ELF-1 (cell line): ENCODE measurements at regions not wholly inside any gene's neighbourhood (a gene's known extent, or its start where the extent isn't known, plus 50 kb on each side); places are given as distances from the start of the nearest gene placed in this dataset.
"Not testable (repeated sequence)": the region's sequence is repeated elsewhere in the genome, so short reads cannot be mapped to it uniquely, and the experiment has no call there.

Source experiments
- DNase-seq: peaks from one replicate; pipeline ENCODE4 v3.0.0-alpha.2; 2016; ENCODE audit warnings: low read depth, low spot score

GRCh38 chr7:84941936-84942335 lies 244.9 kb downstream of the SEMA3D start:
- DNase-seq = no peak

- no peak for DNase-seq
Observed at GRCh38 chr7:84941291-84941690, 245.6 kb downstream of the SEMA3D start.

GRCh38 chr7:84939888-84940287 lies 247.0 kb downstream of the SEMA3D start:
- no peak for DNase-seq

GRCh38 chr7:84939442-84939841 lies 247.4 kb downstream of the SEMA3D start:
- DNase-seq = no peak

GRCh38 chr7:84924353-84924752 lies 262.5 kb downstream of the SEMA3D start:
- DNase-seq = no peak

- DNase-seq = no peak
Observed at GRCh38 chr7:84923348-84923747, 263.5 kb downstream of the SEMA3D start.

GRCh38 chr7:84921154-84921553 lies 265.7 kb downstream of the SEMA3D start:
- no peak for DNase-seq

- not testable (repeated sequence) for DNase-seq
Observed at GRCh38 chr7:84916973-84917372, 269.9 kb downstream of the SEMA3D start.

- DNase-seq = no peak
Observed at GRCh38 chr7:84916161-84916560, 270.7 kb downstream of the SEMA3D start.

GRCh38 chr7:84914598-84914997 lies 272.3 kb downstream of the SEMA3D start:
- peak; percentile 15 for DNase-seq

- no peak for DNase-seq
Observed at GRCh38 chr7:84913731-84914130, 273.1 kb downstream of the SEMA3D start.

- peak; percentile 75 for DNase-seq
Observed at GRCh38 chr7:84912993-84913635, 273.7 kb downstream of the SEMA3D start.

GRCh38 chr7:84912537-84912936 lies 274.3 kb downstream of the SEMA3D start:
- DNase-seq = no peak

- DNase-seq = no peak
Observed at GRCh38 chr7:84912018-84912417, 274.8 kb downstream of the SEMA3D start.

GRCh38 chr7:84911077-84911476 lies 275.8 kb downstream of the SEMA3D start:
- no peak for DNase-seq

- not testable (repeated sequence) for DNase-seq
Observed at GRCh38 chr7:84910322-84910721, 276.5 kb downstream of the SEMA3D start.

GRCh38 chr7:84908196-84908793 lies 278.6 kb downstream of the SEMA3D start:
- DNase-seq = no peak

GRCh38 chr7:84906889-84907288 lies 280.0 kb downstream of the SEMA3D start:
- DNase-seq = no peak

- no peak for DNase-seq
Observed at GRCh38 chr7:84904561-84904960, 282.3 kb downstream of the SEMA3D start.

- no peak for DNase-seq
Observed at GRCh38 chr7:84901366-84901765, 285.5 kb downstream of the SEMA3D start.

- DNase-seq = no peak
Observed at GRCh38 chr7:84900215-84900614, 286.6 kb downstream of the SEMA3D start.

- DNase-seq = no peak
Observed at GRCh38 chr7:84895563-84895962, 291.3 kb downstream of the SEMA3D start.

GRCh38 chr7:84883570-84883969 lies 303.3 kb downstream of the SEMA3D start:
- not testable (repeated sequence) for DNase-seq
